Prostate gland (tissue), 2 donors: ENCODE measurements at regions not wholly inside any gene's neighbourhood (a gene's known extent, or its start where the extent isn't known, plus 50 kb on each side); places are given as distances from the start of the nearest gene placed in this dataset.

Experiments used
- POLR2A ChIP-seq: fragments of 450-650 bp; IDR thresholded peaks from one replicate; pipeline ENCODE4 v1.6.1; 2016; ENCODE audit warnings: antibody characterized with exemption, mild to moderate bottlenecking
- TF ChIP-seq, protein P1 (sequence below), 4 experiments: fragments of 200-600 bp in 2 of 4; fragments of 450-650 bp in 2 of 4; sonication (generic) in 2 of 4; IDR thresholded peaks; 1 replicate in 3 of 4; 2 replicates in 1 of 4; pipeline ENCODE4 v1.5.1; 2016 to 2019; ENCODE audit warnings: antibody characterized with exemption in 4 of 4, mild to moderate bottlenecking in 2 of 4, moderate library complexity in 2 of 4

DNA sequence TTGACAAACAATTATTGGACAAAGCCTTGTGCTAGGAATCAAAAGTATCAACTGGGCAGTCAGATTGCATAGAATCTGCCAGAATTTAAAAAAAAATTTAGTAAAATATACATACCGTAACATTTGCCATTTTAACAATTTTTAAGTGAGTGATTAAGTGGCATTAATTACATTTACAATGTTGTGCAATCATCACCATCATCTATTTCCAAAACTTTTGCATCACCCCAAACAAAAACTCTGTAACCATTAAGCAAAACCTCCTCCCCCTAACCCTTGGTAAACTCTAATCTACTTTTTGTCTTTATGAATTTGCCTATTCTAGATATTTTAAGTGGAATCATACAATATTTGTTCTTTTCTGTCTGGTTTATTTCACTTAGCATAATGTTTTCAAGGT lies 182.8 kb downstream of the LMO4 start:
- TF ChIP-seq, protein P1, sequence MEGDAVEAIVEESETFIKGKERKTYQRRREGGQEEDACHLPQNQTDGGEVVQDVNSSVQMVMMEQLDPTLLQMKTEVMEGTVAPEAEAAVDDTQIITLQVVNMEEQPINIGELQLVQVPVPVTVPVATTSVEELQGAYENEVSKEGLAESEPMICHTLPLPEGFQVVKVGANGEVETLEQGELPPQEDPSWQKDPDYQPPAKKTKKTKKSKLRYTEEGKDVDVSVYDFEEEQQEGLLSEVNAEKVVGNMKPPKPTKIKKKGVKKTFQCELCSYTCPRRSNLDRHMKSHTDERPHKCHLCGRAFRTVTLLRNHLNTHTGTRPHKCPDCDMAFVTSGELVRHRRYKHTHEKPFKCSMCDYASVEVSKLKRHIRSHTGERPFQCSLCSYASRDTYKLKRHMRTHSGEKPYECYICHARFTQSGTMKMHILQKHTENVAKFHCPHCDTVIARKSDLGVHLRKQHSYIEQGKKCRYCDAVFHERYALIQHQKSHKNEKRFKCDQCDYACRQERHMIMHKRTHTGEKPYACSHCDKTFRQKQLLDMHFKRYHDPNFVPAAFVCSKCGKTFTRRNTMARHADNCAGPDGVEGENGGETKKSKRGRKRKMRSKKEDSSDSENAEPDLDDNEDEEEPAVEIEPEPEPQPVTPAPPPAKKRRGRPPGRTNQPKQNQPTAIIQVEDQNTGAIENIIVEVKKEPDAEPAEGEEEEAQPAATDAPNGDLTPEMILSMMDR (IDR thresholded peaks at IDR 0.05) = no peak
- TF ChIP-seq POLR2A = no peak
